ENCODE measurements at regions not wholly inside any gene's neighbourhood (a gene's known extent, or its start where the extent isn't known, plus 50 kb on each side); places are given as distances from the start of the nearest gene placed in this dataset.

GRCh38 chr7:123367484-123368122 lies 166.8 kb downstream of the IQUB start:
- TF ChIP-seq CTCF (conservative IDR thresholded peaks at IDR 0.05) (peak; percentile 81), EZH2 (IDR thresholded peaks at IDR 0.05; ENCODE audit: low read depth) (no peak)
